HUES48 (cell line): ENCODE measurements at regions not wholly inside any gene's neighbourhood (a gene's known extent, or its start where the extent isn't known, plus 50 kb on each side); places are given as distances from the start of the nearest gene placed in this dataset.

Experiments
- H3K27ac ChIP-seq: one replicate; pipeline ENCODE4 v1.7.0; 2013; ENCODE audit warnings: low read depth, low read length, inconsistent platforms
- H3K27me3 ChIP-seq: 2 replicates; pipeline ENCODE4 v1.6.1; 2013; ENCODE audit warnings: mild to moderate bottlenecking, low read length; ENCODE audit not compliant: control insufficient read depth, insufficient read depth
- H3K36me3 ChIP-seq: 2 replicates; pipeline ENCODE4 v1.6.1; 2013; ENCODE audit warnings: low read length; ENCODE audit not compliant: control insufficient read depth, insufficient read depth
- H3K4me1 ChIP-seq: 2 replicates; pipeline ENCODE4 v1.6.1; 2013; ENCODE audit warnings: mild to moderate bottlenecking, low read length; ENCODE audit not compliant: control insufficient read depth, insufficient read depth
- H3K4me3 ChIP-seq: 2 replicates; pipeline ENCODE4 v1.5.1; 2013; ENCODE audit warnings: mild to moderate bottlenecking, low read depth, low read length
- H3K9ac ChIP-seq: 2 replicates; pipeline ENCODE4 v1.6.1; 2013; ENCODE audit warnings: mild to moderate bottlenecking, low read depth, low read length, moderate library complexity
- H3K9me3 ChIP-seq: 2 replicates; pipeline ENCODE4 v1.6.1; 2013; ENCODE audit warnings: low read length; ENCODE audit not compliant: control insufficient read depth, insufficient read depth

DNA sequence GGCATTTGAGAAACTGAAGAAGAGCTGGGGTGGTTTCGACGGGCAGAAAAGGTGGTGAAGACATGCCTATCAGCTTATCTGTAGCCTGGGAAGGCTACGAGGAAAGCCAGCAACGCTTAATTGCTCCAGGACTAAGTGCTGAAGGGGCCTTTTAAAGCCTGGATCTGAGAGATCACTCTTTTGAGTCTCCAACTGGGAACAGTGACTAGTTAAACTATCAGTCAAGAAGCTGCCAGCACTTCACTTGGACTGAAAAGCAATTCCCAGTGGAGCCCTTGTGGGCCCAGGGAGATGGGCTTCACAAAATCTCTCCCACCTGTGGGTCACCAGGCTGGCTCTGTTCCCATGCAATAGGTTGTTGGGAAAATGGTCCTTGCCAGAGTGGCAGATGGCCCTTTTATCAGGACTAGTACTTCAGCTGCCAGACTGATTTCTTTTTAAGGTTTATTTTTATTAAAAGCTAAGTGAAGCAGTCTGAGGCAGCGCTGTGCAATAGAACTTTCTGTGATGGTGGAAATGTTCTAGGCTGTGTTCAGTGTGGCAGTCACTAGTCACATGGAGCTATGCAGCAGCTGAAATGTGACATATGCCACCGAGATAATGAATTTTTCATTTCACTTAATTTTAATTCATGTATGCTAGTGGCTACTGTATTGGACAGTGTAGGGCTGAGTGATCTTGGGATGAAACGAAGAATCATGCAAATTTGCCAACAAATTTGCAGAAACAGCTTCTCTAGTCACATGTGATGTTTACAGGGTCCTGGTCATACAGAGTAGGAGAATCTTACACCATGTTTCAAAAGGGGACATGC is 276.8 kb downstream of the PCNX1 start:
- H3K9ac ChIP-seq = no peak overlapping the region

GRCh38 chr14:71185637-71186036 is 278.4 kb downstream of the PCNX1 start:
- Histone ChIP-seq H3K27ac (no peak overlapping the region), H3K27me3 (no peaks in the 10 kb centered on the region), H3K4me3 (no peak overlapping the region), H3K4me1 (peaks cover 19% of the 10 kb centered on the region), H3K9me3 (no peaks in the 10 kb centered on the region), H3K9ac (no peak overlapping the region), H3K36me3 (no peaks in the 10 kb centered on the region)

More for the DNA sequence above, 276.8 kb downstream of the PCNX1 start:
- H3K4me1 ChIP-seq = peaks cover 18% of the 10 kb centered on the region
- H3K36me3 ChIP-seq = no peaks in the 10 kb centered on the region
- H3K4me3 ChIP-seq = no peak overlapping the region
- no peak overlapping the region for H3K27ac ChIP-seq
- H3K27me3 ChIP-seq = no peaks in the 10 kb centered on the region
- no peaks in the 10 kb centered on the region for H3K9me3 ChIP-seq

DNA sequence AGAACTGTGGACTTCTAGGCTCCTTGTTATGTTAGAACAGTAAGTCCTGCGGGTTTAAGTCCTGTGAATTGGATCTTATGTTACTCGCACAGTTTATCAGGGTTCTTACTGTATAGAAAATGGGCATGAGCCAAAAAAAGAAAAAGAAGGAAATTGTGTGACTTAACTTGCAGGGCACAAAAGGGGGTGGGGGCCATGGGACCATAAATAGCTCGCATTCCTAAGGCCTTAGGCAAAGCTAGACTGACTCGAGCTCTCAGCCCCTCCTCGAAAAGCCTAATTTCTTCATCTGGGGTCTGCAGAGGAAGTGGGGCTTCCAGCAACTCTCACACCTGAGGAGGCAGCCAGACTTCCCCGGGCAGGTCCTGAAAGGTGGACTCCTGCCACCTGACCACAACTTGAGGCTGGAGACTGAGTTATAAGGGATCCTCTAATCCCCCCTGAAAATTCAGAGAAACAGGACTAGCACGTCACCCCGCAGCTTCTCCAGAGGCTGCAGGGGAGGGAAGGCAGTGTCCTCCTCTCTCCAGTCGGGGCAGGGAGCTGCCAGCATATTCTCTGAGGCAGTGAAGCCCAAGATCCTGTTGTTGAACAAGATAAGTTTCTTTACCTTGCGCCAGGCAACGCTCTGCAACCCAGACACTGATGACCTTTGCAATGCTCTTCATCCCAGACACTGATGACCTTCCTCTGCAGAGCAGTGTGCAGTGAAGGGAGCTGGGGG is 280.5 kb downstream of the PCNX1 start:
- Histone ChIP-seq H3K4me1 (peaks cover 17% of the 10 kb centered on the region), H3K27me3 (no peaks in the 10 kb centered on the region), H3K27ac (peak overlapping the region; percentile 57), H3K4me3 (no peak overlapping the region), H3K9ac (0 out of 2 replicates have a peak overlapping the region, but pooled peaks have one; percentile 34), H3K36me3 (no peaks in the 10 kb centered on the region), H3K9me3 (no peaks in the 10 kb centered on the region)

- Histone ChIP-seq H3K27me3 (no peaks in the 10 kb centered on the region), H3K27ac (no peak overlapping the region), H3K36me3 (no peaks in the 10 kb centered on the region), H3K4me1 (peaks cover 36% of the 10 kb centered on the region), H3K9ac (no peak overlapping the region), H3K9me3 (no peaks in the 10 kb centered on the region), H3K4me3 (no peak overlapping the region)
Measured at GRCh38 chr14:71190770-71191374, 283.6 kb downstream of the PCNX1 start.

DNA sequence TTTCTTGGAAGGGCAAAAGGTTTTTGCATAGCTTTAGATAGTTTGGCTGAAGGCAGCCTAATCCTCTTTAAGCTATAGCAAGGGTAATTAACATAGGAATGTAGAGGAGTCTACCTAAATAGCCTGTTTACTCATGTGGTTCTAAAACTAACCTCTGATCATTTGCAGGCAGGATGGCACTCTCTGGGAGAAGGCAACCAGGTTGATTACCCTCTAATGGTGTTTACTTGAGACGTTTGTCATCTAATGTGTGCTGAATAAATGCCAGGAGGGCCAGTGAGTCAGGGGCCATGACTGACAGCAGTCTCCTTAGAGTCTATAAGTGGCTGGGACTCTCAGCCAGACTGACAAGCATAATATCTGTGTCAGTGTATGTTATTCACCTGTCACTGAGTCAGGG is 286.4 kb downstream of the PCNX1 start:
- Histone ChIP-seq H3K27ac (peak overlapping the region; percentile 74), H3K36me3 (no peaks in the 10 kb centered on the region), H3K9me3 (no peaks in the 10 kb centered on the region), H3K27me3 (no peaks in the 10 kb centered on the region), H3K4me1 (peaks cover 35% of the 10 kb centered on the region), H3K9ac (no peak overlapping the region), H3K4me3 (0 out of 2 replicates have a peak overlapping the region, but pooled peaks have one; percentile 21)

DNA sequence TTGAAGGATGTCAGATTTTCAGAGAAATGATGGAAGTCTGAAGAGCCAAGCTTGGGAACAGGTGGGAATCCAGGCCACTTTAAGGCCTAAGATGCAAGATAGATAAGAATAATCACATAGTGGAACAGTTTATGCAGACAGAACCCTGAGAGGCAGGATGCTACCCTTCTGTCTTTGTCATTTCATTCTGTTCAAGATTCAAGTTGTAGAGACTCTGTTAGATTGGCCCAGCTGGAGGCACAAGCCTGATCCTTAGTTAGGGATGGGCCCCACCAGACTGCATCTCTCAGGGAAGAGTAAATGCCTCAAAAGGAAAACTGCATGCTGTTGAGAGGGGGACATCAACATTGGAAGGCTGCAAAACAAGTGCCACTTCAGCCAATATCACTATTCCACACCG is 287.0 kb downstream of the PCNX1 start:
- Histone ChIP-seq H3K27ac (peak overlapping the region; percentile 53), H3K4me1 (peaks cover 36% of the 10 kb centered on the region), H3K9me3 (no peaks in the 10 kb centered on the region), H3K4me3 (no peak overlapping the region), H3K36me3 (no peaks in the 10 kb centered on the region), H3K9ac (no peak overlapping the region), H3K27me3 (no peaks in the 10 kb centered on the region)

- Histone ChIP-seq H3K4me1 (peaks cover 32% of the 10 kb centered on the region), H3K27ac (no peak overlapping the region), H3K9me3 (no peaks in the 10 kb centered on the region), H3K27me3 (no peaks in the 10 kb centered on the region), H3K9ac (no peak overlapping the region), H3K36me3 (no peaks in the 10 kb centered on the region), H3K4me3 (no peak overlapping the region)
Measured at GRCh38 chr14:71196921-71197320, 289.7 kb downstream of the PCNX1 start.

- Histone ChIP-seq H3K9me3 (no peaks in the 10 kb centered on the region), H3K27me3 (no peaks in the 10 kb centered on the region), H3K4me1 (peaks cover 23% of the 10 kb centered on the region), H3K36me3 (no peaks in the 10 kb centered on the region), H3K4me3 (no peak overlapping the region), H3K9ac (no peak overlapping the region), H3K27ac (no peak overlapping the region)
Measured at GRCh38 chr14:71198687-71199086, 291.4 kb downstream of the PCNX1 start.

- no peak overlapping the region for H3K27ac ChIP-seq
- no peaks in the 10 kb centered on the region for H3K27me3 ChIP-seq
- H3K4me1 ChIP-seq = peaks cover 11% of the 10 kb centered on the region
- no peaks in the 10 kb centered on the region for H3K9me3 ChIP-seq
- no peaks in the 10 kb centered on the region for H3K36me3 ChIP-seq
- H3K9ac ChIP-seq = no peak overlapping the region
- no peak overlapping the region for H3K4me3 ChIP-seq
Measured at GRCh38 chr14:71201840-71202239, 294.6 kb downstream of the PCNX1 start.

DNA sequence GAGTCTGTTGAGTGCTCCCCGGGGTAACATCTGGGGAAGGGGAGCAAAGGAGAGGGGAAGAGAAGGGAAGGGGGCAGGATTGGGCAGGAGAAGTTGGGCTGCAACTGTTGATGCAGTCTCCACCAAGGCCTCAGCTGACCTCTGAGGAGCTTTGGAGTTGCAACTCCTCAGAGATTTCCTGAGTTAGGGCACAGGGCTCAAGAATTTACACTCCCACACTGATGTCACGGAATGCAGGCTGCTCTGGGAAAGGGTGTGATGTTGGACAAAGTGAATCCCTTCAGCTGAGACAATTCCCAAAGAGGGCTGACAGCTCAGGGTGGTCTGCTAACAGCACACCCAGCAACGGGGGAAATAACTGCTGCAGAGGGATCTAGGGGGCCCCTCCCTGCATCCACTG is 295.6 kb downstream of the PCNX1 start:
- no peaks in the 10 kb centered on the region for H3K9me3 ChIP-seq
- no peaks in the 10 kb centered on the region for H3K27me3 ChIP-seq
- no peak overlapping the region for H3K27ac ChIP-seq
- H3K36me3 ChIP-seq = no peaks in the 10 kb centered on the region
- no peak overlapping the region for H3K9ac ChIP-seq
- no peak overlapping the region for H3K4me3 ChIP-seq
- H3K4me1 ChIP-seq = peaks cover 9% of the 10 kb centered on the region

DNA sequence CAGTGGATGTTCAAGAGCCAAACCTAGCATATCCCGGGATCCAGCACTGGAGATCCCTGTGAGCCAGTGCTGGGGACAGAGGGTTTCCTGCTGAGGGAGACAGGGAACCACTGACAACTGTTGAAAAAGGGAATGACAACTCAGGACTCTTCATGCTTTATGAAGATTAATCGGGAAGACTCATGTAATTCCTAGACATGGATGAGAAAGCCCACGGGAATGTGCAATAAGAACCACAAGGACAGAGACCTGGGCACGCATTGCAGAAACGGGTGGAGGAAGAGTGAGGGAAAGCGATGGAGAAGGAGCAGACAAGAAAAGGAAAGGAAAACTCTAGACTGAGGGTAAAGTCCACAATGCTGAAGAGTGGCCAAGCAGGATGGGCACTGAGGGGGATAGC is 296.0 kb downstream of the PCNX1 start:
- Histone ChIP-seq H3K36me3 (no peaks in the 10 kb centered on the region), H3K4me3 (no peak overlapping the region), H3K4me1 (peaks cover 4% of the 10 kb centered on the region), H3K27ac (no peak overlapping the region), H3K27me3 (no peaks in the 10 kb centered on the region), H3K9ac (no peak overlapping the region), H3K9me3 (no peaks in the 10 kb centered on the region)
